Suprapubic skin (tissue), 3 donors: ENCODE measurements at regions not wholly inside any gene's neighbourhood (a gene's known extent, or its start where the extent isn't known, plus 50 kb on each side); places are given as distances from the start of the nearest gene placed in this dataset.

Experiments used
- CTCF ChIP-seq, 2 donors: fragments of 200-600 bp in 1 of 2; fragments of 450-650 bp in 1 of 2; sonication (generic) in 1 of 2; IDR thresholded peaks; one replicate each; pipeline ENCODE4 v1.5.1; 2016 to 2019; ENCODE audit warnings: antibody characterized with exemption in 2 of 2, mild to moderate bottlenecking in 1 of 2, moderate library complexity in 1 of 2
- POLR2A ChIP-seq, 2 donors: fragments of 450-650 bp; IDR thresholded peaks; one replicate each; pipeline ENCODE4 v1.6.1; 2017; ENCODE audit warnings: antibody characterized with exemption in 2 of 2, mild to moderate bottlenecking in 2 of 2, moderate library complexity in 2 of 2

- TF ChIP-seq CTCF (IDR thresholded peaks at IDR 0.05): no peak
- TF ChIP-seq POLR2A (IDR thresholded peaks at IDR 0.05): no peak
These were observed 554.7 kb upstream of the PHF14 start for GRCh38 chr7:10418985-10419384.
